ENCODE measurements at regions not wholly inside any gene's neighbourhood (a gene's known extent, or its start where the extent isn't known, plus 50 kb on each side); places are given as distances from the start of the nearest gene placed in this dataset.
"Not testable (repeated sequence)": the region's sequence is repeated elsewhere in the genome, so short reads cannot be mapped to it uniquely, and the experiment has no call there.

DNA sequence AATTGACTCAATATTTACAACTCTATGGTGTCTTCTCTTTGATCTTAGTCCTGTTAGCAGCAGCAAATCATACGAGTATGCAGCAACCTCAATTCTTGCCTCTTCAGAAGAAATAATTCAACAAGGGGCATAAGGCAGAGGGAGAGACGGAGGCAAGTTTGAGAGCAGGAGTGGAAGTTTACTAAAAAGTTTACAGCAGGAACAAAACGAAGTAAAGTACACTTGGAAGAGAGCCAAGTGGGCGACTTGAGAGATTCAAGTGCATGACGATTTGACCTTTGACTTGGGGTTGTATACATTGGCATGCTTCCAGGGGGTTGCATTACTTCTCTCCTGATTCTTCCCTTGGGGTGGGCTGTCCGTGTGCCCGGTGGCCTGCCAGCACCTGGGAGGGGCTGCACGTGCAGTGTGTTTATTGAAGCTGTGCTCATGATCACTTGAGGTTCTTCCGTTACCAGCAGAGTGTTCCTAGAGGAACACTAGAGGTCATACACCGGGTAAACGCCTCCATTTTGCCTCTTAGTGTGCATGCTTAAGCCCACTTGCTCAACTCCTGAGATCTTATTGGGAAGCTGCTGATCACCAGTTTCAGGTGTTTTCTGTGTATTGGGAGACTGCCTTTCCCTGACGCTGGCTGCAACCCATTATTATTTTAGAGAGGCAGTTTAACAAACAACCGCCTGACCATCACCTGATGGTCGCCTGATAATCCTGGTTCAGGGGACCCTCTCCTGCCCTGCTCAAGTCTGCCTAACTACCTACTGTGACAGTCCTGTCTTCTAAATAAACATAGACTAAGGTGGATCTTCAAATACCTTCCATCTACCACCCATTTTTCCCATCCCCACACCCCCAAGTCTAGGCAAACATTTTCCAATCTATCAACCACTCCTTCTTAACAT, 172.4 kb upstream of the MYLIP start:
- no peak for DNase-seq (ENCODE audit: low read depth in 3 of 3)

DNA sequence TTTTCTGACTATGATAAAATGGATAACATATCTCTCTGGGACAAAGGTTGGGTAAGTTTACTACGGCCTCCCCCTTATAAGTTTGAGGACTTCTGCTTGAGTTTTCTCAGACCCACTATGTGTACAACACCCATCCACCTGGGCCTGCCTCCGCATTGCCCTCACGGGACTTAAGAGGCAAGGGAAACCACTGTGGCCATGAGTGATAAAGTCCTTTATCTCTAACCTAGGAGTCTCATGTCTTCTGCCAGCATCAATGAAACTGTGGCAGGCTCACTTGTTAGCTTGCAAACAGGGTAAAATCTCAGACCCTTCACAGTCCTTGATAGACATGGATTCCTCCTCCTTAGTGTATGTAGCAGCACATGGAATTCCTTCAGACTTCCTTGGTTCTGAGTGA, 173.4 kb upstream of the MYLIP start:
- no peak for DNase-seq (ENCODE audit: low read depth in 3 of 3)

DNA sequence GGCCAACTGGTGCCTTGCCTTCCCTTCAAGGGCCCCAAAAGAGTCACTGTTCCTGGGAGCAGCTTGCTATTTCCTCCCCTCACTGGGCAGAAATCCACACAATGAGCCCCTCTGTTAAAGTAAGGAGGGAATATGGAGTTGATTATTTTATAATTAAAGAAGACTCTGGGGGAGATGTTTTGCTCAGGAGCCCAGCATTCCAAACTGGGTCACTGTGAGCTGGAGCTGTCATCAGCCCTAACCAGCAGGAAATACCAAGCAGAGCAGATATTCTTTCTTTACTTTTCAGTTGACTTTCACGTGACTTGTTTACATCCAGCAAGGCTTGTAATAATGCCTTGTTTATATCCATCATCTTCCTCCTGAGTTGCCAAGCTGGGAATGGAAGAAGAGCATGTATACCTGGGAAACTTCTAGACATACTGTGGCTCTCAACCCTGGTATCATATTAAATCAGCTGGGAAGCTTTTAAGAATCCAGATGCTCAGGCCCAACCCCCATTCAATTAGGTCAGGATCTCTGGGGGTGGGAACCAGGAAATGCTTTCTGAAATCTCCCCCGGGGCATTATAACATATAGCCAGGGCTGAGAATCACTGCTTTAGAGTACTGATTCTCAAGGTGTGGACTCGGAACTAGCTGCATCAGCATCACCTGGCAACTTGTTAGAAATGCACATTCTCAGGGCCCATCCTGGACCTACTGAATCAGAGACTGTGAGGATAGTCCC, 175.6 kb upstream of the MYLIP start:
- no peak for DNase-seq (ENCODE audit: low read depth in 3 of 3)

DNA sequence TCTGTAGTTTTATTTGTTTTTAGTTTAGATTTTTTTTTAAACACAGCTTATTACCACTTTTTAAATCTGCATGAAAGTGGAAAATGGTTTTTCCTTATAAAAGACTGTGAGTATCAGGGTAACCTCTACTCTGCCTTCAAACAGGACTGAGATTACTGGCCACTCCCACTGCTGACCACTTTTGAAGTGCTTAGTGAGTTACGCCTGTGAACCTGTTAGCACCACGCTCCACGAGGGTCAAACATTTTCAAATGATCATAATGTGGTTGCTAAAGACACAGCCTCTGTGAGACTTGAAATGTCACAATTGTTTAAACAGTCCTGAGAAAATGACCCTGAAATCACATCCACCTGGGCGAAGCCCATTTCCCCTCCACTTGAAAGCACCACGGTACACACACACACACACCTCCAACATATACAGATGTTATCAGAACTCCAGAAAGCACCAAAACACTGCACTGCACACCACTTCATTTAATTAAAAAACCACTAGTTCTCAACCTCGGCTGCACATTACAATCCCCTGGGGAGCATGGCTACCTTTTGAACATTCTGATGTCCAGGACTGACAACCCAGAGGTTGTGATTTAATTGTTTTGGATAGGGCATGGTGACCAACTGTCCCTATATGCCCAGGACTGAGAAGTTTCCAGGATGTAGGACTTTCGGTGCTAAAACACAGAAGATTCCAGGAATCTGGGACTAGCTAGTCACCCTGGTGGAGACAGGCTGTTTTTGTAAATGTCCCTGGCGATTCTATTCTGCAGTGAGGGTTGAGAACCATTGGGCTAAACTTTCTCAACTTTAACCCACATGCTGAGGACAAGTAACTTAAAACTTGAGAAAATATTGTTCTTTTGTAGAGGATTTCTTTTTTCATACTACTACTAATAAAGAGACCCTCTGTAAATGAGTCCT, 176.4 kb upstream of the MYLIP start:
- DNase-seq (ENCODE audit: low read depth in 3 of 3): no peak

DNA sequence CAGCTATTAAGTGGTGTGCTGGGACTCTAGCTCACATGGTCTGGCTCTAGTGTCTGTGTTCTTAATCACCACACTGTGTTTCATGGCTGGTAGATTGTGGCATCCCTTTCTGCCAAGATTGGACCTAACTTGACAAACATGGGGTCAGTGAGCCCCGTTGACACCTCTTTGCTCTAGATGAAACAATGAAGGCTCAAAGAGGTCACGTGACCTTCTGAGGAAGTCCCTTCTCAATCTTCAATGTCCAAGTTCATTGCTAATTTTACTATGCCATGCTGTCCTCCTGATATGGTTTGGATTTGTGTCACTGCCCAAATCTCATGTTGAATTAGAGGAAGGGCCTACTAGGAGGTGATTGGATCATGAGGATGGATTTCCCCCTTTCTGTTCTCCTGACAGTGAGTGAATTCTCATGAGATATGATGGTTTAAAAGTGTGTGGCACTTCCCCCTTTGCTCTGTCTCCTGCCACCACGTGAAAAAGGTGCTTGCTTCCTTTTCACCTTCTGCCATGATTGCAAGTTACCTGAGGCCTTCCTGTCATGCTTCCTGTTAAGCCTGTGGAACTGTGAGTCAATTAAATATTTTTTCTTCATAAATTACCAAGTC, 177.8 kb upstream of the MYLIP start:
- no peak for DNase-seq (ENCODE audit: low read depth in 3 of 3)

DNA sequence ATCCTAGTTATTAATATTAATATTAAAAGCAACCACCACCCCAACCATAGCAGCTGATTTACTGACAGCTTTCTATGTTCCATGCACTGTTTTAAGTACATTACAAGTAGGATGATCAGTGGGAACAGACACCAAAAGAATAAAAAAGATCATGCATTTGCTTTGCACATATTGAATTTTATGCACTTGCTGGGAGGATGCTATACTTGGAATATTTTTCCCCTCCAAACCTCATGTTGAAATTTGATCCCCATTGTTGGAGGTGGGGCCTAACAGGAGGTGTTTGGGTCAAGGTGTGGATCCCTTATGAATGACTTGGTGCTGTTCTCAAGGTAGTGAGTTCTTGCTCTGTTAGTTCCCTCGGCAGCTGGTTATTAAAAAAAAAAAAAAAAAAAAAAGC, 178.9 kb upstream of the MYLIP start:
- no peak for DNase-seq (ENCODE audit: low read depth in 3 of 3)

DNA sequence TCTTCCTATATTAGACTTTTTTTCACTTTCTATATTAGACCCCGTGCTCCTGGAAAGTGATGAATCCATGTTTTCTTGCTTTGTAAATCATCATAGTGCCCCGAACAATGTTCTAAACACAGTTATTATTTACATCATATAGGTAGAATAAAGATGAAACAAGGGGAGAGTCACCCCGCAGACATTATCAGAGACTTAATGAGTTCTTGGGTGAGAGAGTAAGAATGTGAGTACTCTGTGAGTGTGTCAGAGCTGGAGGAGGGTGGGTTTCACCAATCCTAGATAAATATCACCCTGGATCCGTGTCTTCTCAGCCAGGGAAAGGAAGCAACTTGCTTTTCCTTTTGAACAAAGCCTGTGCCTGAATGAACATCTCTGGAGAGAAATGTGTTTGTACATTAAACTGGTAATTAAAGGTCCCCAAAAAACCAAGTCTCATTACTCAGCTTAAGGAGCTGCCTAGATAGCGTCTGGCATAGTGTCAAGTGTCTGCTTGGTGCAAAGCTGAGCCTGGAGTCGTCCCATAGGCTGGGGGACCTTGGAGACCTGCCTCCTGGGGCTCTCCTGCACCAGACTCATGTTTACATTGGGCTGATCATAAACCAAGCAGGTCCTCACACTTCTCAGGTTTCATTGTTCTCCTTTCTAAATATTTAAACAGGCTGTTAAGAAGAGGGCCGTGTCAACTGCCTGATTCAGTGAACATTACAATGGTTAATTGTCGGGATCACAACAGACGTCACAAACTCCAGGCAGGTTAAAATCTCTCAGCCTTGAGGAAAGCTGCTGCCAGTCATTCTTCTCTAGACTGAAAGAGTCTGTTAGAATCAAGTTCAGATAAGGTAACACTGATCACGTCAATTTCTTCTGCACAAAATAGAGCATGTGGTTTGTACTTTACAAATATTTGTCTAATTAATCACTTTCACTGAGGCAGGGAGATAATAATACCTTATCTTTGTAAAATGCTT, 179.7 kb upstream of the MYLIP start:
- DNase-seq (ENCODE audit: low read depth in 3 of 3): no peak

DNA sequence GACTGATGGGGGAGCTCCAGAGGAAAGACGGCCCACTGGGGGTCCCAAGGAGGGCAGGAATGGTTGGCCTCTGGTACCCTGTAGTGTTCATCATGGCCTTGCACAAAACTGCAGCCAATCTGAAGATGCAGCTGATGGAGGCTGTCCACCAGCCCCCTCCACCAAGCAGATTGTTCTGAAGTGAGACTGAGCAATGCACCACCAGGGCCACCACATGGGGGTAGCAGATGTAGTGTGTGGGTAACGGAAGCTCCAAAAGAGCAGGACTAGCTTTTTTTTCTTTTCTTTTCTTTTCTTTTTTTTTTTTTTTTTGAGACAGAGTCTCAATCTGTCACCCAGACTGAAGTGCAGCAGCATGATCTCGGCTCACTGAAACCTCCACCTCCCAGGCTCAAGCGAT, 181.0 kb upstream of the MYLIP start:
- DNase-seq (ENCODE audit: low read depth in 3 of 3): no peak

DNA sequence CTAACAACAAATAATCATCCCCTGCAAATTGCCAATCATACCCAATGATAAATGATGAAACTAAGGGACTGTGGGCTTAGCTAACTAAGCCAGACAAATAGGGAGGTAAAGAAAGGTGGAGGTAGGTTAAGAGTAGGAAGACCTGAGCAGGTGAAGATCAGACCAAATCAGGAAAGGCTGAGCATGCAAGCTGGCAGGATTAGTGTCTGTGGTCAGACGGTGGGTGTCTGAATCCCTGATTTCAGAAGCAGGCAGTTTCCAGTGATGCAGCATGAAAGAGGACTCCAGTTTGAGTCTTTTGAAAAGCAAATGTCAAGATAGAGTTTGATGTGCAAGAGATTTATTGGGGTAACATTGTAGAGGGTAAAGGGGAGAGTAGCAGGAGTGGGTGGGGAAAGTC, 181.4 kb upstream of the MYLIP start:
- no peak for DNase-seq (ENCODE audit: low read depth in 3 of 3)

DNA sequence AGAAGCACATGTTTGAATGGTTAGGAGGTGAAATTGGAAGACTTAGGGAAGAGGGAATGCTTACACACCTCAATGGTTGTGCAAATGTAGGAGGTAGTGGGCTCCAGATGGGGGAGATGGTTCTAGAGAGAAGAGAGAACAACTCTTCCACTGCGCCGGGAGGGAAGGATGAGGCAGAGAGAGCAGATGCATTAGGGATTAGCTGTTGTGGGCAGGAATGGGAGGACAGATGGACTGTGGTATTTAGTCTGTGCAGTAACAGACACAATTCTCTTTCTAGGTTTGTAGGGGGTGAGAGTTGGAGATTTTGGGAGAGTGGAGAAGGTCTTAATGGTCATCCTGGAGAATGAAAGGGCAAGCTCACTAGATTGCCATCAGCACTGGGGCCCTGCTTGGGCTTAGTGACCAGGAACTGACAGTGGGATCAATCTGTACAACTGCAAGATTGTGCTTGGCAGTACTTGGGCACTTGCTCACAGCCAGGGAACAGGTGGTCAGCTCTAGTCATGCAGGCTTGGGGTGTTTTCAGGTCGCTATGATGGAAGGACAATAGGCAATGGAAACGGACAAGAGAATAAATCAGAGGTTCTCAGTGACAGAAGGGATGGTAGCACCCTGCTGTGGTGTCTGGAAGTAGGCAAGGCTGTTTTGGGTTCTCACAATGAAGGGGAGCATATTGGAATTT, 182.0 kb upstream of the MYLIP start:
- no peak for DNase-seq (ENCODE audit: low read depth in 3 of 3)

DNA sequence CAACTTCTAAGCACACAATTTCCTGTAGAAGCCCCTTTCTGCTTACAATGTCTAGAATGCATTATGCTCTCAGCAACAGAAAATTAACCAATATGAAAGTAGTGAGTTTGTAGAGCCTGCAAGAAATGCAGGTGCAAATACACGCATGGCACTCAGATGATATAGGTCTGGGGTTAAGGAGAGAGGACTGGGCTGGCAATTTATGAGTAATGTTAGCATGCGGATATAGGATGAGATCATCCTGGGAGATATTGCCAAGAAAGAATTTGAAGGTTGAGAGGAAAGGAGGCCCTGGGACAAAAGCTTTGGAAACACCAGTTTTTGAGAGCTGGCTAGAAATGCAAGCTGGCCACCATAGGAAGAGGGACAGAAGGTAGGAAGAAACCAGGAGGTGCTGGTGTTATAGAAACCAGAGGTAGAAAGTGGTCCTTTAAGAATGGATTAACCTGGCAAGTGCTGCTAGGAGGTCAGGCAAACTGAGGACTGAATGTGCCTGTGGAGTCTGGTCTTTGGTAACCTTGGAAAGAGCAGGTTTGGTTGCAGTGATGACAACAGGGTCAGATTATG, 183.2 kb upstream of the MYLIP start:
- DNase-seq (ENCODE audit: low read depth in 3 of 3): no peak

DNA sequence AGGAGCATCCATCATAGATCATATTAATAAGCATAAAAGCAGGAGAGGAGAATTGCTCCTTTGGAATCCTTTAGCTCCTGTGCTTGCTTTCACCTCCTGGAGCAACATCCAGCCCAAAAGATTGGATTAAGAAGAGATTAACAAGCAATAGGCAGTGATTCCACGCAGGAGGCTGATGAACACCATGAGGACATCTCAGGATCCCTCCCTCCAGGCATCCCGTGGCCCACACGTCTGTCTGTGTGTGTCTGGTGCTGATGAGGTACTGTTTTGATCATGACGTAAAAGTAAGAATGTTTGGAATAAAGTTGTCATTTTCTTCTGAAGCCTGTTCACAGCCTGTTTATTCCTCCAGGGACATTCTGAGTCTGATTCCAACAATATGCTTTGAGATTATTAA, 185.5 kb upstream of the MYLIP start:
- DNase-seq (ENCODE audit: low read depth in 3 of 3): no peak

DNA sequence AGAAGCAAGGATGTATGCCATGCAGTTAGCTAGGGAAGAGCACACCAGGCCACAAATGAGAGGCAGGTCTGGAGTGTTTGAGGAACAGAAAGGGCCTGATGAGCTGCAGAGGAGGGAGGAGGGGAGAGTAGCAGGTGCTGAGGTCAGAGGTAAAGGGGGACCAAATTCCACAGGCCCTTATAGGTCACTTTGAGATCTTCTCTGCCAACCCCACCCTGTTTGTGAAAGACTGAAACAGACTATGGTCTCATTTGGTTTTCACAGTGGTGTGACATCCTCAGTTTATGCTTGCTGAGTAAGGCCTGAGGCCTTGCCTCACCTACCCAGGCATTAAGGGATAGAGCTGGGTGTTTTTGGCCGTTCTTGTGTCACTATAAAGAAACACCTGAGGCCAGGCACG, 187.7 kb upstream of the MYLIP start:
- DNase-seq (ENCODE audit: low read depth in 3 of 3): no peak

DNA sequence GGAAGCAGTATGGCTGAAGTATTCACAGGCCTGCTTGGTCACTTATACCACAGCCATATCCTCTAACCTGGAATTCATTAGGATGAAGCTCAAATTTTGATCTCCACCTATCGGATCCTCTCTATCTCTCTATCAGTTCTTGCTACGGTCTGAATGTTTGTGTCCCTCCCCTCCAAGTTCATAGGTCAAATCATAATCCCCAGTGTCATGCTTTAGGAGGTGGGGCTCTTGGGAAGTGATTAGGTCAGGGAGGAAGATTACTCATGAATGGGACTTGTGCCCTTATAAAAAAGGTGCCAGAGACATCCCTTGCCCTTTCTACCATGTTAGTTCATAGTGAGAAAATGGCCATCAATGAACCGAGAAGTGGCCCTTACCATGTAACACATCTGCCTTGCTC, 190.8 kb upstream of the MYLIP start:
- DNase-seq (ENCODE audit: low read depth in 3 of 3): no peak

DNA sequence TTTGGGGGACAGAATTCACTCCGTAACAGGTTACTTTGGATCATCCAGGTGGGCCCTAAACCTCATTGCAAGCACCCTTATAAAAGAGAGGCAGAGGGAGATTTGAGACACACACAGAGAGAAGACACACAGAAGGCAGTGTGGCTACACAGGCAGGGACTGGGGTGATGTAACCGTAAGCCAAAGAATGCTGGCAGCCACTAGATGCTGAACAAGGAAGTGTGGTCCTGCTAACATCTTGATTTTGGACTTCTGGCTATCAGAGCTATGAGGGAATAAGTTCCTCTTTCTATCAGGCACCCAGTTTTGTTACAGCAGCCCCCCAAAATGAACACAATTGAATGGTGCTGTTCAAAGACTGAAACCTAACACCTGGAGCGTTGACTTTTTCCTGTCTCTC, 191.3 kb upstream of the MYLIP start:
- no peak for DNase-seq (ENCODE audit: low read depth in 3 of 3)

DNA sequence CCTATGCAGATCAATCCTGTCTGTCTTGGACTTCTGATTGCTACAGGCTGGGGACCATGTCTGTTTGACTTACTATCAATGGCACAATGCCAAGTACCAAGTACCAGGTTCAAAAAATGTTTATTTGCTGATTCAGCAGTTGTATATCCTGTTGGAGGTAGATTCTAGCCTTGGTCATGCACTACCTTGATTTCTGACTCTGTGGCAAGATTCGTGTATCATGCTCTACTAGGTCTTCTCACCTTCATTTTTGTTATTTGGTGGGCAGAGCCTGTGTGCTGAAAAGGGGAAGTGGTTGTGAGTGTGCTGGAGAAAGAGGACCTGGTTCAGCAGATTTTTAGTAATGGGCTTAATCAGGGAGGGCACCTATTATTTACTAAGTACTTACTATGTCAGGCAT, 192.4 kb upstream of the MYLIP start:
- DNase-seq (ENCODE audit: low read depth in 3 of 3): no peak

DNA sequence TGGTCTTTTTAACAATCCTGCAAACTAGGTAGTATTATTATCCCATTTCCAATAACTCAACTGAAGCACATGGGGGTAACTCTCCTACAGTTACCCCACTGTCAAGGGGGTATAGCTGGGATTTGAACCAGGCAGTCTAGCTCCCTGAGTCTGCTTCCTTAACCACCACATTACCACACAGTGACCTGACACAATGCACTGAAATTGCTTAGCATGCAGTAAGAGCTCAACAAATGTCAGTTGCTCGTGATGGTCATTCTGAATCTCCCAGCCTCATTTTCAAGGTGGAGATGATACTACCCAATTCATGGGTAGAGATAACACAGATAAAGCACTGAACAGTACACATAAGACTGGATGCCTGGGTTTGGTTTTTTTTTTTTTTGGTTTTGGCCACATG, 193.2 kb upstream of the MYLIP start:
- DNase-seq (ENCODE audit: low read depth in 3 of 3): no peak

DNA sequence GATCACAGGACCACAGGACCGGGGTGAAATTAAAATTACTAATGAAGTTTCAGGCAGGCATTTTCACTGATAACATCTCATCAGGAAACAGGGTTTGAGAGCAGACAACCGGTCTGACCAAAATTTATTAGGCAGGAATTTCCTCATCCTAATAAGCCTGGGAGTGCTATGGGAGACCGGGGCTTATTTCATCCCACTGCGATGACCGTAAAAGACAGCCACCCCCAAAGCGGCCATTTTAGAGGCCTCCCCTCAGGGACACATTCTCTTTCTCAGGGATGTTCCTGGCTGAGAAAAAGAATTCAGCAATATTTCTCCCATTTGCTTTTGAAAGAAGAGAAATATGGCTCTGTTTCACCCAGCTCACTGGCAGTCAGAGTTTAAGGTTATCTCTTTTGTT, 197.2 kb upstream of the MYLIP start:
- not testable (repeated sequence) for DNase-seq (ENCODE audit: low read depth in 3 of 3)

DNA sequence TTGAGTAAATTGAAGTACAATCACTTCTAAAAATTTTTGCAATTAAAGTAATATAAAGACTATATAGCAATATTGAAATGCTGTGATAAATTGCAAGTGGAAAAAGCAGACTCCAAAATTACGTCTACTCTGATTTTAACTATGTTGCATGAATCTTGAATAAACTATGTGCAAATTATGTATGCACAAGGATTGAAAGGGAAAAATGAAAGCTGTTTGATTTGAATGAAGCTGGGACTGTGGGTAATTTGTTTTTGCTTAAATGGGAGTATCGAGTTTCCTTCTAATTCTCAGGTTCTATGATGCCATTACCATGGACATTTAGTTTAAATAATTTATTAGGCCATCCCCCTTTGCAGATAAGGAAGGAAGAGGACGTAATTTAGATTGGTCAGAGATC, 198.7 kb upstream of the MYLIP start:
- no peak for DNase-seq (ENCODE audit: low read depth in 3 of 3)

DNA sequence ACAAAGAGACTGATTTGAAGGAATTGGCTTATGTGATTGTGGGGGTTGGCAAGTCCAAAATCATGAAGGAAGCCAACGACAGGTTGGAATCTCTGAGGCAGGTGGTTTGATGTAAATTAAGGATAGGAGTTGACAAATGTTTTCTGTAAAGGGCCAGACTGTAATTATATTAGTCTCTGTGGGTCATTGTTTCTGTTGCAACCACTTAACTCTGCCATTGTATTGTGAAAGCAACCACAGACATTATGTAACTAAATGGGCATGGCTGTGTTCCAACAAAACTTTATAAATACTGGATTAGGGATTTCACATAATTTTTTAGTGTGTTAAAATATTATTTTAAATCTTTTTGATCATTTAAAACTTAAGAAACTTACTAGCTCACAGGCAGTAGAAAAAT, 199.2 kb upstream of the MYLIP start:
- no peak for DNase-seq (ENCODE audit: low read depth in 3 of 3)
